NT2/D1 (cell line): ENCODE measurements at regions not wholly inside any gene's neighbourhood (a gene's known extent, or its start where the extent isn't known, plus 50 kb on each side); places are given as distances from the start of the nearest gene placed in this dataset.

Source experiments
- SUZ12 ChIP-seq: IDR thresholded peaks from 2 replicates; pipeline ENCODE4 v1.6.1; 2011; ENCODE audit not compliant: insufficient read length, insufficient read depth; ENCODE audit errors: extremely low read depth
- YY1 ChIP-seq: IDR thresholded peaks from 2 replicates; pipeline ENCODE4 v1.6.1; 2011; ENCODE audit not compliant: insufficient read length, insufficient read depth

- TF ChIP-seq SUZ12 (no peak), YY1 (no peak)
Observed at GRCh38 chr2:145649061-145649460, 1129.1 kb upstream of the ZEB2 start.
